ENCODE measurements at regions not wholly inside any gene's neighbourhood (a gene's known extent, or its start where the extent isn't known, plus 50 kb on each side); places are given as distances from the start of the nearest gene placed in this dataset.

DNA sequence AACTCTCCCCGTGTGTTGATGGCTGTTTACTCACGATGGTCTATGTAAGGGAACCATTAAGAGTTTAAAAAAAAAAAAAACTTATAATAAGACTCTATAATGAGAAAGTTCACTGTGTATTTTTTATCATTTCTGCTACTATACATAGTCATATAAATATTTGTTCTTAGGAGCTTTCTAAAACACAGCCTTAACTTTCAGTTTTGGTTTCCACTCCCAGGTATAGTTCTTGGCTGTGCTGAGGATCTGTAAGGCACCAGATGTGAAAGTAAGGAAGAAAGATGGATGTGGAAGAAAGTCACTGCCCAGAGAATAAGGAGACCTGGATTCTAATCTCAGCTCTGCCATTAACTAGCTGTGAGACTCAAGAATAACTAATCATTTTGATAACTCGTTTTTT is 101.9 kb upstream of the THBS1 start:
- intact Hi-C loops (cut with DNase I) = no loop called here
- WGBS, 2 donors = 71 to 75% methylated on average over 3 of the region's 3 CpGs
- TF ChIP-seq, protein P1, sequence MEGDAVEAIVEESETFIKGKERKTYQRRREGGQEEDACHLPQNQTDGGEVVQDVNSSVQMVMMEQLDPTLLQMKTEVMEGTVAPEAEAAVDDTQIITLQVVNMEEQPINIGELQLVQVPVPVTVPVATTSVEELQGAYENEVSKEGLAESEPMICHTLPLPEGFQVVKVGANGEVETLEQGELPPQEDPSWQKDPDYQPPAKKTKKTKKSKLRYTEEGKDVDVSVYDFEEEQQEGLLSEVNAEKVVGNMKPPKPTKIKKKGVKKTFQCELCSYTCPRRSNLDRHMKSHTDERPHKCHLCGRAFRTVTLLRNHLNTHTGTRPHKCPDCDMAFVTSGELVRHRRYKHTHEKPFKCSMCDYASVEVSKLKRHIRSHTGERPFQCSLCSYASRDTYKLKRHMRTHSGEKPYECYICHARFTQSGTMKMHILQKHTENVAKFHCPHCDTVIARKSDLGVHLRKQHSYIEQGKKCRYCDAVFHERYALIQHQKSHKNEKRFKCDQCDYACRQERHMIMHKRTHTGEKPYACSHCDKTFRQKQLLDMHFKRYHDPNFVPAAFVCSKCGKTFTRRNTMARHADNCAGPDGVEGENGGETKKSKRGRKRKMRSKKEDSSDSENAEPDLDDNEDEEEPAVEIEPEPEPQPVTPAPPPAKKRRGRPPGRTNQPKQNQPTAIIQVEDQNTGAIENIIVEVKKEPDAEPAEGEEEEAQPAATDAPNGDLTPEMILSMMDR (IDR thresholded peaks at IDR 0.05) = no peak
- Histone ChIP-seq H3K4me3 (no peak overlapping the region), H3K4me1 (peaks cover 0 to 21% (median 2%) of the 10 kb centered on the region in 9 donors), H3K27ac (no peak overlapping the region), H3K27me3 (no peaks in the 10 kb centered on the region), H3K9me3 (no peaks in the 10 kb centered on the region), H3K36me3 (no peaks in the 10 kb centered on the region)
- DNase-seq (no peak), ATAC-seq (no peak)

DNA sequence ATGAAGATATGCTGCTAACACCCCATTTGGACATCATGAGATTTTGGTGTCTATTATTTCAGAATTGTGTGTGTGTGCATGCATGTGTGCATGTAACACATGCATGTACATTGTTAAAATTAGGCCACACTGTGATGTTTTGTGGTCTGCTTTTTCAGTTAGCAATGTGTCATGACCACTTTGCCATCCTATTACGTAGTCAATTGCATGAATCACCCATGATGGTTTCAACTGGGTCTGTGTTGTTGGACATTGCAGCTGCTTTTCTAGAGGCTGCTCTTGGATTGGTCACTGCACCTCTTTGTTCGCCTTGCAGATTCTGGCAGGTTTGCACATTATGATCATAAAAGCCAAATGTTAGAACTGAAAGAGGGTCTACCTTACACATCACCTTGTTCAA is 101.0 kb upstream of the THBS1 start:
- H3K4me3 ChIP-seq = no peak overlapping the region
- H3K36me3 ChIP-seq = no peaks in the 10 kb centered on the region
- no peaks in the 10 kb centered on the region for H3K9me3 ChIP-seq
- peaks cover 0 to 14% (median 0%) of the 10 kb centered on the region in 9 donors for H3K4me1 ChIP-seq
- ATAC-seq = no peak
- WGBS, 2 donors = 89 to 96% methylated on average over 2 of the region's 2 CpGs
- intact Hi-C loops (cut with DNase I) = no loop called here
- TF ChIP-seq, protein P1 (IDR thresholded peaks at IDR 0.05) = no peak
- no peaks in the 10 kb centered on the region for H3K27me3 ChIP-seq
- no peak overlapping the region for H3K27ac ChIP-seq
- no peak for DNase-seq

DNA sequence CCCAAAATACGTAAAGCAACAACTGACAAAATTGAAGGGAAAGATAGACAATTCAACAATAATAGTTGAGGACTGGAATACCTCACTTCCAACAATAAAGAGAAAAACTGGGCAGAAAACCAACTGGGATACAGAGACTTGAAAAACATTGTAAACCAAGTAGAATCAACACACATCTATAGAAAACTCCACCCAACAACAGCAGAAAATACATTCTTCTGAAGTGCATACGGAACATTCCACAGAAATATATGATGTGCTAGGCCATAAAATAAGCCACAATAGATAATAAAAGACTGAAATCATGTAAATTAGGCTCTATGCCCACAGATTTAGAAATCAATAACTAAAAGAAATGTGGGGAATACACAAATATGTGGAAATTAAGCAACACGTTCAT is 98.4 kb upstream of the THBS1 start:
- no peaks in the 10 kb centered on the region for H3K27me3 ChIP-seq
- no peak overlapping the region for H3K4me3 ChIP-seq
- intact Hi-C loops (cut with DNase I) = no loop called here
- peaks cover 0 to 18% (median 14%) of the 10 kb centered on the region in 9 donors for H3K4me1 ChIP-seq
- H3K36me3 ChIP-seq = no peaks in the 10 kb centered on the region
- DNase-seq (no peak), ATAC-seq (no peak)
- H3K9me3 ChIP-seq = no peaks in the 10 kb centered on the region
- no peak overlapping the region for H3K27ac ChIP-seq
- TF ChIP-seq, protein P1 (IDR thresholded peaks at IDR 0.05) = no peak
- 65% methylated on average over 3 of the region's 3 CpGs for WGBS, 2 donors

DNA sequence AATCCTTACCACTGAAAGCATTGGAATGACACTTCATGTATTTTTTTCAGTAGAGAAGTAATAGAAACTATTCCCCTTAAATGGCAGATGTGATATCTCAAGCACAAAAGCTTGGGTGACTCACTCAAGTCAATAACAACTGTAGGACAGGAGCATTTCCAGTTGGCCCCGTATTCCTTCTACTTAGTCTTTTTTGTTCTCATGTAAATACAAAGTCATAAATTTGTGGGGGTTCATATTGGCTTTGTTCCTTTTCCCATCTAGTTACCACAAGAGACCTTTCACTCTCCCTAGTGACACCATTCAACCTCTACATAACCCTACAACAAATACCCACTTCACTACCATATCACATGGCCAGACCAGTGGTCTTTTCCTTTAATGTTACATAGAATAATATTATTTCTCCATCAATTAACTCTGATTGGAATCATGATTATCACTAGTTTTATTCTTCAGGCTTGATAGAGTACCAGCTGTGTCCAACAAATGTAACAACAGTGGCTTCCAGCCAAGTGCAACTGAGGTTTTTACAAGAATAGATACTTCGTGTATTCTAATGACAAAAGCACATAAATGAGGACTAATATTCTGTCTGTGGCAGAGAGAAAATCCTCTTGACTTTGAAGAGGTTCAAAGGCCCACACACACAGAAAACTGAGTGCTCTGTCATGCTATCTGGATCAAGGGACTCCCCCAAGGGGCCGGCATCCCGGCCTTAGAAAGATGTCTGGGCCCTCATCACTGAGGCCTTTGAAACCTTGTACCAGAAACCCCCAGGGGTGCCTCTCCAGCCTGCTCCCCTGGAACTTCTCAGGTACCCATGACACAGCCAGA is 94.0 kb upstream of the THBS1 start:
- Histone ChIP-seq H3K4me1 (peaks cover 0 to 53% (median 34%) of the 10 kb centered on the region in 9 donors), H3K27me3 (no peaks in the 10 kb centered on the region), H3K36me3 (no peaks in the 10 kb centered on the region), H3K9me3 (no peaks in the 10 kb centered on the region), H3K27ac (peak overlapping the region in 7 of 10 donors; percentile 9 to 85 (median 54)), H3K4me3 (no peak overlapping the region)
- intact Hi-C loops (cut with DNase I) = loop anchor here in 1 of 10 donors (5.0 kb wide), 1 partner anchor 55 kb away; no protein-coding TSS in a partner anchor
- no peak for DNase-seq
- TF ChIP-seq, protein P1 (IDR thresholded peaks at IDR 0.05) = no peak
- peak in 2 of 8 donors; percentile 42 to 56 for ATAC-seq
- WGBS, 2 donors = 74 to 76% methylated on average over 4 of the region's 4 CpGs

Data from heart right ventricle (tissue), 16 donors.